ENCODE measurements at regions not wholly inside any gene's neighbourhood (a gene's known extent, or its start where the extent isn't known, plus 50 kb on each side); places are given as distances from the start of the nearest gene placed in this dataset.
A peak's percentile ranks its signal among the peaks of the same experiment; 100 is the strongest.

DNA sequence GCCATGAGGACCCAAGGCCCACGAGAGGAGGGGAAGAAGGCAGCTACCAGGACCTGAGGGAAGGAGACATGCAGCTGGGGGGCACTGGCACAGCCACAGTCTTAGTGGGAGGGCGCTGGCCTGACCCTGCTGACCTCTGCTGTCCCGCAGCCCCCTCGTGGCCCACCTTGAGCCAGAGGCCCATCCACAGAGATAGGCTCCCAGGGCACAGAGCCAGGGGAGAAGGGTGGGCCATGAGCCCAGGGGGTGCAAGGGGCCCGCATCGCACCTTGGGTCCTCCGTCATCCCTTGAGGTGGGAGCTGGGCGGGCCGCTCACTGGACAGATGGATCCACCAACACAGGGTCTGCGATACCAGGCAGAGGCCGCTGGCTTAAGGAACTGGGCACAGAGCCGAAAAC, 387.7 kb upstream of the PFKP start:
- intact Hi-C loops (cut with DNase I) = no loop called here
- DNase-seq = peak in 1 of 10 donors; percentile 55

DNA sequence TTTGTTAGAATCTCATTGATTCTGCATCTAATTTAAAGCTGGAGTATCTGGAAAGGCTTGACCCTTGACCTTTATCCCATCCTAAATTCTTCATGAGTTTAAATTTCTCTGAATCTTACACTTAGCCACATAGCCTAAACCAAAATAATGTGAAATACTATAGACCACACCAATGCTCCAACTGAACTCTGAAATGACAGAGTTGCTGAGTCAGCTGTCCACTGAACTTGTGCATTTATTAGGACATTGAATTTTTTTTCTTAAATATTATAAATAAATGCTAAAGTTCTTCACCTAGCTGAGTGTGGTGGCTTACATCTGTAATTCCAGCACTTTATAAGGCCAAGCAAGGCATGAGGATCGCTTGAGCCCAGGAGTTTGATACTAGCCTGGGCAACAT, 390.9 kb upstream of the PFKP start:
- intact Hi-C loops (cut with DNase I) = no loop called here
- no peak for DNase-seq

- intact Hi-C loops (cut with DNase I) = no loop called here
- no peak for DNase-seq
Observed at GRCh38 chr10:2674451-2674850, 392.9 kb upstream of the PFKP start.

DNA sequence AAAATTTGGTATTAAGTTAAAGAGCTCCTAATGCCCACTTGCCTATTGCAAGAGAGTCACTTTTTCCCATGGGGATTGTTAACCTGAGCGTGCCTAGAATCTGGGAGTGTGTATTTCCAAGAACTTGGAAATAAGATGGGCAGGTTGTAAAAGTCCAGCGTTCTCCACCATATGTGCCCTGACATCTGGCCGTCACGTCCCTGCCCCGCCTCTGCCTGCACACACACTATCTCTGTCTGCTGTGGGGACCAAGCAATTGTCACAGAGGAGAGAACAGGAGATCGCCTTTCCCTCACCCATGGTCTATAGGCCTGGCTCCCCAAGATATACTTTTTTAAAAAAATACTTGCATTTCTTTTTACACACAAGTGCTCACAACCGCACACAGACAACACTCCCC, 396.5 kb upstream of the PFKP start:
- DNase-seq = no peak
- intact Hi-C loops (cut with DNase I) = no loop called here

- intact Hi-C loops (cut with DNase I) = no loop called here
Observed at GRCh38 chr10:2665772-2666171, 401.6 kb upstream of the PFKP start.

GRCh38 chr10:2660276-2660675, 407.1 kb upstream of the PFKP start:
- DNase-seq = peak in 1 of 10 donors; percentile 62
- intact Hi-C loops (cut with DNase I) = no loop called here

More at GRCh38 chr10:2665772-2666171, 401.6 kb upstream of the PFKP start:
- DNase-seq = no peak

GRCh38 chr10:2659660-2660209, 407.6 kb upstream of the PFKP start:
- intact Hi-C loops (cut with DNase I) = no loop called here
- no peak for DNase-seq

- intact Hi-C loops (cut with DNase I) = no loop called here
- DNase-seq = no peak
Observed at GRCh38 chr10:2658780-2659179, 408.6 kb upstream of the PFKP start.

- no peak for DNase-seq
- intact Hi-C loops (cut with DNase I) = no loop called here
Observed at GRCh38 chr10:2650328-2650727, 417.0 kb upstream of the PFKP start.

- intact Hi-C loops (cut with DNase I) = no loop called here
- DNase-seq = no peak
Observed at GRCh38 chr10:2641028-2641427, 426.3 kb upstream of the PFKP start.

- DNase-seq = no peak
- intact Hi-C loops (cut with DNase I) = no loop called here
Observed at GRCh38 chr10:2633630-2634029, 433.7 kb upstream of the PFKP start.

GRCh38 chr10:2631557-2632205, 435.7 kb upstream of the PFKP start:
- DNase-seq = no peak
- intact Hi-C loops (cut with DNase I) = no loop called here

DNA sequence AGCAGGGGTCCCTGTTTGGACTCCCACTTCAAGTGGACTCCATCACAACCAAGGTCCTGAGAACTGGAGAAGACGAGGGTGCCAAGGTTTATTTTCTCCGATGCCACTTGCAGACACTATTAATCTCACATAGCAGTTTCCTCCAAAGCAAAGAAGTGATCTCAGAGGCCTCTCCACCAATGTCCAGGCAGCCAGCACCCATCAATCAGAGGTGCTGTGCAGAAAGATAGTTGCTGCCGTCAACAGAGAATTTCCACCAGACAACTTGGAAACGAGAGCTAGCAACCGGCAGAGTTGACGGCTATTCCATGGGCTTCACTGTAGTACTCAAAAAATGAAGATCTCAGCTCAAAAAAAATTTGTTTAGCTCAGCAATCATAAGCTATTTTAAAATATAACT, 438.6 kb upstream of the PFKP start:
- no peak for DNase-seq
- intact Hi-C loops (cut with DNase I) = no loop called here

- intact Hi-C loops (cut with DNase I) = no loop called here
- DNase-seq = no peak
Observed at GRCh38 chr10:2627969-2628368, 439.4 kb upstream of the PFKP start.

GRCh38 chr10:2625094-2625493, 442.3 kb upstream of the PFKP start:
- intact Hi-C loops (cut with DNase I) = no loop called here
- no peak for DNase-seq

DNA sequence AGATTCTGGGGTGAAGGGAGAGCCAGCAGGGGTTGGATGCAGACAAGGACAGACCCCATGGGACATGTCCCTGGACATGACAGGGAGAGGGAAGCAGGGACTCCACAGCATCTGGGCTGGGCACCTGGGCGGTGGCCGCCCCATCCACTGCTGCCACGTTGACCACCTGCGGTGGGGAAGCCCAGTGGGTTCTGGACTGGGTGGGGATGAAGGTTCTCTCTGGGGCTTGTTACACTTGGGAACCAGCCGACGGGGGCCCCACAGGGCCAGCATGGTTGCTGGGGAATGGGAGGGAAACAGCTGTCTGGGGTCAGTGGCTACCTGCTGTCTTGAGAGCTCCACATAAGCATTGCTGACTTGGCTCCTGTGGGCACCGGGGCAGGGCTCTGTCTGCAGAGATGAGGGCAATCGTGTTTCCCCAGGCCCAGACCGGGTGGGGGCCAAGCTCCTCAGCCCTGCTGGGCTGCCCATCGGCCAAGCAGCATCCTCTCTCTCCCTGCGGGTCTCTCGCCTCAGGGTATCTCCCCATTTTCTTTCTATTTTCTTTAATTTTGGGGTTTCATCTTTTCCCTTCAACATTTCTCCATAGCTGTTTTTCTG, 443.6 kb upstream of the PFKP start:
- peak in 1 of 10 donors; percentile 59 for DNase-seq
- intact Hi-C loops (cut with DNase I) = no loop called here

GRCh38 chr10:2620827-2621521, 446.4 kb upstream of the PFKP start:
- DNase-seq = no peak

GRCh38 chr10:2619916-2620315, 447.4 kb upstream of the PFKP start:
- intact Hi-C loops (cut with DNase I) = no loop called here
- DNase-seq = no peak

More at GRCh38 chr10:2620827-2621521, 446.4 kb upstream of the PFKP start:
- intact Hi-C loops (cut with DNase I) = no loop called here

GRCh38 chr10:2619472-2619871, 447.9 kb upstream of the PFKP start:
- DNase-seq = no peak
- intact Hi-C loops (cut with DNase I) = no loop called here

- intact Hi-C loops (cut with DNase I) = no loop called here
- DNase-seq = no peak
Observed at GRCh38 chr10:2618690-2619089, 448.7 kb upstream of the PFKP start.

DNA sequence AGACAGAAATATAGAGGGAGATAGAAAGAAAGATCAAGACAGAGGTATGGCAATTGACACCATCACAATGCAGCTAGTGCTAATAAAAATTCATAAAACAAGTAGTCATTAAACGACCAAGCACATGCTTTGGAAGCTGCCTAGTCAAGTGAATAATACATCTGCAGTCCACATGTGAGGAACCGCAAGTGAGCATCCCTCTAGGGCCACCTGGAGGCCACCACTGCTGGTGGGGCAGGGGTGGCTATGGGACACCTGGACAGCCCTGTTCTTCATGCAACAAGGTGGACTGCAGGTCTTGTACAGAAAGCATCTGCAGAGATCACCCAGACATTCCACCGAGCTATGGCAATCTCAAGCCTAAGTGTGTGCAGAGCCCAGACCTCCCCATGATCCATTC, 451.1 kb upstream of the PFKP start:
- intact Hi-C loops (cut with DNase I) = no loop called here
- DNase-seq = no peak

- DNase-seq = no peak
Observed at GRCh38 chr10:2611603-2612002, 455.7 kb upstream of the PFKP start.

More at GRCh38 chr10:2611603-2612002, 455.7 kb upstream of the PFKP start:
- intact Hi-C loops (cut with DNase I) = no loop called here
